Fibroblast of the aortic adventitia (primary cell): ENCODE measurements at regions not wholly inside any gene's neighbourhood (a gene's known extent, or its start where the extent isn't known, plus 50 kb on each side); places are given as distances from the start of the nearest gene placed in this dataset.
A peak's percentile ranks its signal among the peaks of the same experiment; 100 is the strongest.

Experiments
- DNase-seq: peaks from one replicate; pipeline ENCODE4 v3.0.0-alpha.2; 2010; ENCODE audit warnings: low read depth
- H3K4me3 ChIP-seq: 2 replicates; pipeline ENCODE4 v1.5.1; 2011; ENCODE audit warnings: low read depth, mild to moderate bottlenecking, control low read depth, low read length, moderate library complexity
- TF ChIP-seq, protein P1 (sequence below): IDR thresholded peaks from 2 replicates; pipeline ENCODE4 v1.5.1; 2011; ENCODE audit warnings: mild to moderate bottlenecking, low read length, control low read depth, inconsistent platforms; ENCODE audit not compliant: insufficient read depth

DNA sequence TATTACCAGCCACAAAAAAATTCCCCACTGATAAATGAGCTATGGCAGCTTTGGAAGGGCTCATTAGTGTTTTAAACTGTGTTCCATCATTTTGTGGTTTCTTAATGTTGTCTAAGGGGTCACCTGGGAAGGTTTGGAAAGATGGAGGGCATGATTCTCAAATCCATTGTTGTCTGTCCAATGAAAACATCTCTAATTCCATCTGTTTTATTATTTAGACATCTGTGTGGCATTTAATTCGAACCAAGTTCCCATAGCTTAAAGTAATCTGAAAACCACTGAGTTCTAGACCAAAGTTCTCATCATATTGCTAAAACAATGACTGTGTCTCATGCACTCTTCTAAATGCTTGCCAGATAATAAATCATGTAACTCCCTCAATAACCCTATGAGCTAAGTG is 103.8 kb upstream of the PPP3CA start:
- DNase-seq = peak; percentile 18
- TF ChIP-seq, protein P1, sequence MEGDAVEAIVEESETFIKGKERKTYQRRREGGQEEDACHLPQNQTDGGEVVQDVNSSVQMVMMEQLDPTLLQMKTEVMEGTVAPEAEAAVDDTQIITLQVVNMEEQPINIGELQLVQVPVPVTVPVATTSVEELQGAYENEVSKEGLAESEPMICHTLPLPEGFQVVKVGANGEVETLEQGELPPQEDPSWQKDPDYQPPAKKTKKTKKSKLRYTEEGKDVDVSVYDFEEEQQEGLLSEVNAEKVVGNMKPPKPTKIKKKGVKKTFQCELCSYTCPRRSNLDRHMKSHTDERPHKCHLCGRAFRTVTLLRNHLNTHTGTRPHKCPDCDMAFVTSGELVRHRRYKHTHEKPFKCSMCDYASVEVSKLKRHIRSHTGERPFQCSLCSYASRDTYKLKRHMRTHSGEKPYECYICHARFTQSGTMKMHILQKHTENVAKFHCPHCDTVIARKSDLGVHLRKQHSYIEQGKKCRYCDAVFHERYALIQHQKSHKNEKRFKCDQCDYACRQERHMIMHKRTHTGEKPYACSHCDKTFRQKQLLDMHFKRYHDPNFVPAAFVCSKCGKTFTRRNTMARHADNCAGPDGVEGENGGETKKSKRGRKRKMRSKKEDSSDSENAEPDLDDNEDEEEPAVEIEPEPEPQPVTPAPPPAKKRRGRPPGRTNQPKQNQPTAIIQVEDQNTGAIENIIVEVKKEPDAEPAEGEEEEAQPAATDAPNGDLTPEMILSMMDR = no peak
- H3K4me3 ChIP-seq = no peak overlapping the region

GRCh38 chr4:101441446-101441845 is 94.1 kb upstream of the PPP3CA start:
- no peak overlapping the region for H3K4me3 ChIP-seq
- TF ChIP-seq, protein P1 = no peak
- no peak for DNase-seq

DNA sequence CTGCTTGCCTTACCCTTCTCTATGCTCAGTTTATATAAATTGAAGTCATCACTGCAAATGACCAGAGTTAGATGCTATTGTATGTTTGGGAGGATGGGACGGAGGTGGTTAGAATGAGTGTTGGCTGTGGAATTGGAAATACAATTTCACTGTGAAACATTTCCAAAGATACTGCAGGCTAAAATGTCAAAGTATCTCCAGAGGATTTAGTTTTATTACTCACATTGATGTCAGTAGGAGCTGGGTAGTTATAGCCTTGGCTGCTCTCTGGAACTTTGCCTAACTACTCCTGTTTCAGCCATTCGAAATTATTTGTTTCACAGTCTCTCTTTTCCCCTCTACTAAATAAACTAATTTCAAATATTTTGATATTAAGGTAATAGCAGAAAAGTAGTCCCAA is 92.6 kb upstream of the PPP3CA start:
- peak; percentile 46 for DNase-seq
- TF ChIP-seq, protein P1 = no peak
- no peak overlapping the region for H3K4me3 ChIP-seq

GRCh38 chr4:101421386-101421785 is 74.1 kb upstream of the PPP3CA start:
- no peak for DNase-seq
- TF ChIP-seq, protein P1 = no peak
- no peak overlapping the region for H3K4me3 ChIP-seq

- no peak overlapping the region for H3K4me3 ChIP-seq
- TF ChIP-seq, protein P1 = no peak
- DNase-seq = peak; percentile 25
These were observed 73.3 kb upstream of the PPP3CA start for GRCh38 chr4:101420661-101421060.

DNA sequence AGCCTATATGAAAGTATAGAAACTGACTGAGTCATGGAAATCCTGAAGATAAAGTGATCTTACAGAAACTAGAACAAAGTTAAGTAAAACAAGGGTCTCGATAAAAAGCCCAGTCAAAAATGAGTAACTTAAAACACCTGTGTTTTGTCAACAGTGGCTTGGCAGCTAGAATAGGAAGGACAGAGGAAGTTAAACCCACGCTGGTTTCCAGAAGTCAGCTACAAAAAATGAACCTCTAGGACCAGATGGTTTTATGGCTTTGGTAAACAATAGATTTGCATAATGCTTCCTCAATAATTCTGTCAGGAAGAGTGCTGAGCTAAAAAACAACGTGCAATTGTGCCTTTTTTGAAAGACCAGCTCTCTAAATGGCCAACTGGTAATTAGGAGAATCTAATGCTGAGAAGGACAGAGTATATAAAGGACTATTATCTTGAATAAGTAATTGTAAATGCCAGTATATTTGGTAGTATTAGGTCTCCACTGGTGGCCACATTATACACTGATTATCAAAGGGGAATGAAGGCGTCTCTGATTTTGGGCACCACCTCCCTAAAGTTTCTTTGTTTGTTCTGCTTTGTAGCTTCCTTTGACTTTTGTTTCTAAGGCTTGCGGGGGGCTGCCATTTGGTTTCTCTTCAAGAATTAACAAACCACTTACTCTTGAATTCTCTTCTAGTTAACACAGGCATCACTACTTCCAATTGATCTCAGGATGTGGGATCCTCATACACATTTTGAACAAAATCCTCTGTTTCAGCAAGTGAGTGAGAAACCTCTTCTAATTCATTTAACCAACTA is 72.2 kb upstream of the PPP3CA start:
- peak; percentile 59 for DNase-seq
- TF ChIP-seq, protein P1 = no peak
- no peak overlapping the region for H3K4me3 ChIP-seq

DNA sequence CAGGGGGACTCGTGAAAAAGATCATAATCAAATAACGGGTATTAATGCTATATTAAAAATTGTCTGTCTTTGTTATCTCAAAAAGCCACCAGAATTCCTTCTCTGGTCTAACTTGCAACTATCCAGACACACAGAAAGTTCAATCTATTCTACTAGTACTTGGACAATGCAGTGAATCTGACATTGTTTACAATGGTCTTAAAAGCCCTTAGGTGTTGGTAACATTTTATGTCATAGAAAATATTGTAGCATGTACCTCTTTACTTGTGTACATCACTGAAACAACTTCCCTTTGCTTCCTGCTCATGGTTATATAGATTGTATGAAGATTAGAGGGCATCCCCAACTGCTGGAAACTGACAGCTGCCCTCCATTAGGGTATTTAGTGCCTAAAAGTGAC is 71.1 kb upstream of the PPP3CA start:
- TF ChIP-seq, protein P1 = no peak
- no peak for DNase-seq
- no peak overlapping the region for H3K4me3 ChIP-seq
